Transverse colon (tissue), 4 donors: ENCODE measurements at regions not wholly inside any gene's neighbourhood (a gene's known extent, or its start where the extent isn't known, plus 50 kb on each side); places are given as distances from the start of the nearest gene placed in this dataset.

Experiments used
- DNase-seq: peaks from one replicate; pipeline ENCODE4 v3.0.0-alpha.2; 2019
- H3K27ac ChIP-seq, 4 donors: fragments of 200-600 bp; sonication (generic); 2 replicates each; pipeline ENCODE4 v1.5.1; 2016 to 2018; ENCODE audit warnings: inconsistent platforms in 4 of 4
- H3K27me3 ChIP-seq: fragments of 200-600 bp; sonication (generic); 2 replicates; pipeline ENCODE4 v1.5.1; 2017; ENCODE audit warnings: inconsistent platforms
- H3K36me3 ChIP-seq, 4 donors: fragments of 200-600 bp; sonication (generic); 2 replicates each; pipeline ENCODE4 v1.5.1; 2017 to 2019; ENCODE audit warnings: inconsistent platforms in 4 of 4
- H3K4me1 ChIP-seq, 4 donors: fragments of 200-600 bp; sonication (generic); 2 replicates each; pipeline ENCODE4 v1.5.1; 2017 to 2020; ENCODE audit warnings: inconsistent platforms in 4 of 4
- H3K4me3 ChIP-seq, 4 donors: fragments of 200-600 bp; sonication (generic); 1 replicate in 1 of 4; 2 replicates in 3 of 4; pipeline versions ENCODE4 v1.5.1 to v1.6.1; 2017 to 2019; ENCODE audit warnings: inconsistent platforms in 4 of 4
- H3K9me3 ChIP-seq, 2 donors: fragments of 200-600 bp; sonication (generic); 2 replicates each; pipeline ENCODE4 v1.5.1; 2017 to 2019; ENCODE audit warnings: inconsistent platforms in 2 of 2
- EP300 ChIP-seq: sonication (generic); formaldehyde crosslinking; IDR thresholded peaks from one replicate; pipeline ENCODE4 v1.6.1; 2017; ENCODE audit warnings: antibody characterized with exemption, low read depth
- POLR2A ChIP-seq: fragments of 450-650 bp; IDR thresholded peaks from one replicate; pipeline ENCODE4 v1.6.1; 2016; ENCODE audit warnings: antibody characterized with exemption, mild to moderate bottlenecking, moderate library complexity
- POLR2AphosphoS5 ChIP-seq, 3 donors: sonication (generic); formaldehyde crosslinking; IDR thresholded peaks; one replicate each; pipeline ENCODE4 v1.6.1; 2016; ENCODE audit warnings: antibody characterized with exemption in 3 of 3
- WGBS, 2 donors: methylation state at CpG; one replicate each; pipeline ENCODE4 v1.1.5; 2018; ENCODE audit warnings: low coverage in 1 of 2; 5-methylcytosine and 5-hydroxymethylcytosine counted together
- in situ Hi-C, 4 donors: fragments of 200-750 bp; cut with MboI; loops; one replicate each; pipeline versions ENCODE4 v1.15.0 to v1.15.1; 2017; ENCODE audit warnings: low sequenced_read_pairs in 3 of 4, low pct_ligation_motif_present in 1 of 4, low pct_unique_long_range_greater_than_20kb in 1 of 4
- intact Hi-C: fragments of 100-400 bp; cut with DNase I; formaldehyde crosslinking; loops from one replicate; pipeline ENCODE4 v1.15.1; 2023; ENCODE audit warnings: low total_unique reads
- TF ChIP-seq, protein P1 (sequence below), 5 experiments: fragments of 200-600 bp in 3 of 5; fragments of 450-650 bp in 2 of 5; sonication (generic) in 3 of 5; IDR thresholded peaks; 1 replicate in 2 of 5; 2 replicates in 3 of 5; pipeline ENCODE4 v1.5.1; 2016 to 2017; ENCODE audit warnings: antibody characterized with exemption in 5 of 5, inconsistent platforms in 3 of 5, mild to moderate bottlenecking in 2 of 5, moderate library complexity in 1 of 5

DNA sequence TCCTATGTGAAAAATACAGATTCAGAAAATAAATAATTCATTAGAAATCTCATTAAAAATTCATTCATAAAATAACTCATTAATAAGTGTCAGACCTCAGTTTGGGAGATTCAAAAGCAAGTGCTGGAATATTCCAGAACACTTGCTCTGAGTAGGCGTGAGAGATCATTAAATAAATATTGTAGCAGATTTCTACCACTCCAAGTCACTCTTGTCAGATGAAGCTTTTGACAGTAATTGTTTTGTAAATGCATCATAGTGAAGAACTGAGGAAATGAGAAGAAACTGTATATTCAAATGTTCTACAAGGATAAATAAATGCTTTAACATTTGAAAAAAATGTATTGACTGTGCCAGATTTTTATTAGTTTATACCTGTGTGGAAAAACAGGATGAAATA lies 1228.1 kb downstream of the SLITRK1 start:
- in situ Hi-C loops (no loop called here), intact Hi-C loops (no loop called here)
- Histone ChIP-seq H3K4me1 (no peaks in the 10 kb centered on the region), H3K9me3 (peaks cover 0 to 3% of the 10 kb centered on the region in 2 donors), H3K36me3 (no peaks in the 10 kb centered on the region), H3K4me3 (no peak overlapping the region), H3K27ac (no peak overlapping the region), H3K27me3 (no peaks in the 10 kb centered on the region)
- TF ChIP-seq, protein P1, sequence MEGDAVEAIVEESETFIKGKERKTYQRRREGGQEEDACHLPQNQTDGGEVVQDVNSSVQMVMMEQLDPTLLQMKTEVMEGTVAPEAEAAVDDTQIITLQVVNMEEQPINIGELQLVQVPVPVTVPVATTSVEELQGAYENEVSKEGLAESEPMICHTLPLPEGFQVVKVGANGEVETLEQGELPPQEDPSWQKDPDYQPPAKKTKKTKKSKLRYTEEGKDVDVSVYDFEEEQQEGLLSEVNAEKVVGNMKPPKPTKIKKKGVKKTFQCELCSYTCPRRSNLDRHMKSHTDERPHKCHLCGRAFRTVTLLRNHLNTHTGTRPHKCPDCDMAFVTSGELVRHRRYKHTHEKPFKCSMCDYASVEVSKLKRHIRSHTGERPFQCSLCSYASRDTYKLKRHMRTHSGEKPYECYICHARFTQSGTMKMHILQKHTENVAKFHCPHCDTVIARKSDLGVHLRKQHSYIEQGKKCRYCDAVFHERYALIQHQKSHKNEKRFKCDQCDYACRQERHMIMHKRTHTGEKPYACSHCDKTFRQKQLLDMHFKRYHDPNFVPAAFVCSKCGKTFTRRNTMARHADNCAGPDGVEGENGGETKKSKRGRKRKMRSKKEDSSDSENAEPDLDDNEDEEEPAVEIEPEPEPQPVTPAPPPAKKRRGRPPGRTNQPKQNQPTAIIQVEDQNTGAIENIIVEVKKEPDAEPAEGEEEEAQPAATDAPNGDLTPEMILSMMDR (IDR thresholded peaks at IDR 0.05), result no peak
- no peak for TF ChIP-seq POLR2A
- TF ChIP-seq EP300, result no peak
- no peak for TF ChIP-seq POLR2AphosphoS5 (IDR thresholded peaks at IDR 0.05)
- 58 to 78% methylated on average over 1 of the region's 1 CpG for WGBS, 2 donors
- DNase-seq, result no peak

DNA sequence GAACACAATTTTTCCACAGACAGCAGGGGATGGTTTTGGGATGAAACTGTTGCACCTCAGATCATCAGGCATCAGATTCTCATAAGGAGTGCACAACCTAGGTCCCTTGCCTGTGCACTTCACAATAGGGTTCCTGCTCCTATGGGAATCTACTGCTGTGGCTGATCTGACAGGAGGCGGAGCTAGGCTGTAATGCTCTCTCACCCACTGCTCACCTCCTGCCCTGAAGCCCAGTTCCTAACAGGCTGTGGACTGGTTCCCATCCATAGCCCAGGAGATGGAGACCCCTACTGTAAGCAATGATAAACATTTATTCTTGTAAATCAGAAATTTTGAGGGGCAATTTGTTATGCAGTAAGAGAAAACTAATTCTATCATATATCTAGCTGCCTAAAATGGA lies 1234.7 kb downstream of the SLITRK1 start:
- no peak for TF ChIP-seq EP300
- H3K4me1 ChIP-seq, result no peaks in the 10 kb centered on the region
- no peak overlapping the region for H3K4me3 ChIP-seq
- no peaks in the 10 kb centered on the region for H3K36me3 ChIP-seq
- H3K27ac ChIP-seq, result no peak overlapping the region
- WGBS, 2 donors, result 87 to 100% methylated on average over 1 of the region's 1 CpG
- DNase-seq, result no peak
- intact Hi-C loops (no loop called here), in situ Hi-C loops (no loop called here)
- no peaks in the 10 kb centered on the region for H3K9me3 ChIP-seq
- no peaks in the 10 kb centered on the region for H3K27me3 ChIP-seq

GRCh38 chr13:82636119-82636518 lies 1246.2 kb downstream of the SLITRK1 start:
- in situ Hi-C loops, result no loop called here

GRCh38 chr13:82634946-82635345 lies 1247.3 kb downstream of the SLITRK1 start:
- no peaks in the 10 kb centered on the region for H3K4me1 ChIP-seq
- H3K27me3 ChIP-seq, result no peaks in the 10 kb centered on the region
- intact Hi-C loops (no loop called here), in situ Hi-C loops (no loop called here)
- no peak overlapping the region for H3K27ac ChIP-seq
- H3K4me3 ChIP-seq, result no peak overlapping the region
- H3K9me3 ChIP-seq, result no peaks in the 10 kb centered on the region
- DNase-seq, result no peak
- TF ChIP-seq POLR2AphosphoS5 (IDR thresholded peaks at IDR 0.05), result no peak
- TF ChIP-seq EP300, result no peak
- TF ChIP-seq, protein P1 (IDR thresholded peaks at IDR 0.05), result no peak
- no peak for TF ChIP-seq POLR2A
- WGBS, 2 donors, result 56 to 73% methylated on average over 2 of the region's 2 CpGs
- no peaks in the 10 kb centered on the region for H3K36me3 ChIP-seq

More at GRCh38 chr13:82636119-82636518, 1246.2 kb downstream of the SLITRK1 start:
- intact Hi-C loops, result no loop called here
- no peak overlapping the region for H3K27ac ChIP-seq
- no peaks in the 10 kb centered on the region for H3K27me3 ChIP-seq
- no peaks in the 10 kb centered on the region for H3K9me3 ChIP-seq
- H3K4me1 ChIP-seq, result no peaks in the 10 kb centered on the region
- DNase-seq, result no peak
- no peak for TF ChIP-seq POLR2AphosphoS5 (IDR thresholded peaks at IDR 0.05)
- no peak for TF ChIP-seq POLR2A
- no peaks in the 10 kb centered on the region for H3K36me3 ChIP-seq
- WGBS, 2 donors, result 76 to 88% methylated on average over 1 of the region's 1 CpG
- H3K4me3 ChIP-seq, result no peak overlapping the region

DNA sequence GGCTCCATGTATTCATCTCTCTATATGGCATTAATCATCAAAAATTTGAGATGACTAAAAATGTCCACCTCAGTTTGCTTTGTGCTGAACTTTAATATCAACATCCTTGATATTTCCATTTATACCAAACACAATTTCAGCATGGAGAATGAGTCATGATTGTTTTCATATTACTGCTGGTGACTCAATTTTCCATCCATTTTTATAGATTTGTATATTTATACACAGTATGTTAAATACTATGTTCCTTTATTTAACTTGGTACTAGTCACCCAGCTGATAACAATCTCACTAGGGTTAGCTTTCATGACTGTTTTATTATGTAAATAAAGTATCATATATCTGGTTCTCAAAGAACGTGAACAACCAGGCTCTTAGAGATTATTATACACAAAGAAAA lies 1255.1 kb downstream of the SLITRK1 start:
- H3K36me3 ChIP-seq, result no peaks in the 10 kb centered on the region
- DNase-seq, result no peak
- peaks cover 0 to 4% of the 10 kb centered on the region in 2 donors for H3K9me3 ChIP-seq
- H3K4me3 ChIP-seq, result no peak overlapping the region
- intact Hi-C loops (no loop called here), in situ Hi-C loops (no loop called here)
- TF ChIP-seq POLR2A, result no peak
- no peak for TF ChIP-seq POLR2AphosphoS5 (IDR thresholded peaks at IDR 0.05)
- TF ChIP-seq EP300, result no peak
- TF ChIP-seq, protein P1 (IDR thresholded peaks at IDR 0.05), result no peak
- no peak overlapping the region for H3K27ac ChIP-seq
- H3K4me1 ChIP-seq, result no peaks in the 10 kb centered on the region
- WGBS, 2 donors, result 26 to 29% methylated on average over 1 of the region's 1 CpG
- H3K27me3 ChIP-seq, result no peaks in the 10 kb centered on the region
